A673 (cell line): ENCODE measurements at regions not wholly inside any gene's neighbourhood (a gene's known extent, or its start where the extent isn't known, plus 50 kb on each side); places are given as distances from the start of the nearest gene placed in this dataset.

Source experiments
- EZH2 ChIP-seq: fragments of 200-600 bp; sonication (generic); IDR thresholded peaks from 2 replicates; pipeline ENCODE4 v1.6.1; 2017; ENCODE audit warnings: borderline replicate concordance, low read depth, mild to moderate bottlenecking, mixed read lengths, antibody characterized with exemption, low read length; ENCODE audit not compliant: poor library complexity, severe bottlenecking
- TF ChIP-seq, protein P1 (sequence below): fragments of 300-800, 200-600 bp; sonication (generic); conservative IDR thresholded peaks from 2 replicates; pipeline ENCODE4 v1.5.1; 2017; ENCODE audit warnings: low read depth, mild to moderate bottlenecking, antibody characterized with exemption, low read length, moderate library complexity, mixed read lengths

DNA sequence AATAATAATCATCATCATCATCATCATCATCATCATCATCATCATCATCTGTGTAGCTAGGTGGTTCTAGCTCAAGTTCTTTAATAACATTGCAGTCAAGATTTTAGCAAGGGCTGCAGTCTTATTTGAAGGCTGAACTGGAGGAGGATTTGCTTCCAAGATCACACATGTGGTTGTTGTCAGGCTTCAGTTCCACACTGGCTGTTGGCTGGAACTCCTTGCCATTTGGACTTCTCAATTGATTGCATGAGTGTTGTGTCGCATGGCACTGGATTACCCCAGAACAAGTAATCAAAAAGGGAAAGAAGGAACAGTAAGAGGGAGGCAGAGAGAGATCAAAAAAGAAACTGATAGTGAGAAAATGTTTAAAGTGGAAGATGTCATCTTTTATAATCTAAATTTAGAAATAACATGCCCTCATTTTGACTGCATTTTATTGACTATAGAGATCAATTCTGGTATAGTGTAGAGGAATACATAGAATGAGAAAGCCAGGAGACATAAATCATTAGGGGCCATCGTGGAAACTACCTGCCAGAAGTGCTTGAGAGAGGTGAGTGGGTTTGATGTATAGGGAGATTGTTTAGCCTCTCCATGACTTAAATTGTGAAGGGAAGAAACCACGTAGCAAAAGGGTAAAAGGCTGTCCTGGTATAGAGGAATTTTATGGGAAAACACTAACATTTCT lies 346.6 kb upstream of the RBMS3 start:
- no peak for TF ChIP-seq EZH2
- TF ChIP-seq, protein P1, sequence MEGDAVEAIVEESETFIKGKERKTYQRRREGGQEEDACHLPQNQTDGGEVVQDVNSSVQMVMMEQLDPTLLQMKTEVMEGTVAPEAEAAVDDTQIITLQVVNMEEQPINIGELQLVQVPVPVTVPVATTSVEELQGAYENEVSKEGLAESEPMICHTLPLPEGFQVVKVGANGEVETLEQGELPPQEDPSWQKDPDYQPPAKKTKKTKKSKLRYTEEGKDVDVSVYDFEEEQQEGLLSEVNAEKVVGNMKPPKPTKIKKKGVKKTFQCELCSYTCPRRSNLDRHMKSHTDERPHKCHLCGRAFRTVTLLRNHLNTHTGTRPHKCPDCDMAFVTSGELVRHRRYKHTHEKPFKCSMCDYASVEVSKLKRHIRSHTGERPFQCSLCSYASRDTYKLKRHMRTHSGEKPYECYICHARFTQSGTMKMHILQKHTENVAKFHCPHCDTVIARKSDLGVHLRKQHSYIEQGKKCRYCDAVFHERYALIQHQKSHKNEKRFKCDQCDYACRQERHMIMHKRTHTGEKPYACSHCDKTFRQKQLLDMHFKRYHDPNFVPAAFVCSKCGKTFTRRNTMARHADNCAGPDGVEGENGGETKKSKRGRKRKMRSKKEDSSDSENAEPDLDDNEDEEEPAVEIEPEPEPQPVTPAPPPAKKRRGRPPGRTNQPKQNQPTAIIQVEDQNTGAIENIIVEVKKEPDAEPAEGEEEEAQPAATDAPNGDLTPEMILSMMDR: no peak
